ENCODE measurements at regions not wholly inside any gene's neighbourhood (a gene's known extent, or its start where the extent isn't known, plus 50 kb on each side); places are given as distances from the start of the nearest gene placed in this dataset.

DNA sequence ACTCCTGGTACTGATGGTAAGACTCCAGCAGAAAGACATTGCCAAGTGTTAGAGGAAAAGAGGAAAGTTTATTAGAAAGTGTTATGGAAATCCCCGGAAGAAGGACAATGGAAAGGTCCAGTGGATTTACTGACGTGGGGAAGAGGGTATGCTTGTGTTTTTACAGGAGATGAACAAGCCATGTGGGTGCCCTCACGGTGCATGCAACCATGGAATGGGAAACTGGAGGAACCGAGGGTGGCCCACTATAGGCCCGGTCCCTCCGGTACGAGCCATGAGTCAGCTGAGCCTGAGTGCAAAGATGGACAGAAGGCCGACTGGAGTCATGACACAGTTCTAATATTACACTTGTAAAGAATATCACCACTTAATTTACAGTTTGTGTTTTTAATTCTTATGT, 123.3 kb upstream of the ZCCHC13 start:
- Histone ChIP-seq H3K4me3 (ENCODE audit: low read length) (no peak overlapping the region), H3K4me1 (ENCODE audit: insufficient read depth, low read length) (no peaks in the 10 kb centered on the region), H3K27ac (ENCODE audit: low read length) (no peak overlapping the region), H3K9me3 (ENCODE audit: insufficient read depth, low read depth, low read length) (no peaks in the 10 kb centered on the region), H3K9ac (ENCODE audit: low read depth, low read length) (no peak overlapping the region), H3K36me3 (ENCODE audit: insufficient read depth, low read depth, low read length) (no peaks in the 10 kb centered on the region), H3K27me3 (ENCODE audit: insufficient read depth, low read length) (no peaks in the 10 kb centered on the region)

DNA sequence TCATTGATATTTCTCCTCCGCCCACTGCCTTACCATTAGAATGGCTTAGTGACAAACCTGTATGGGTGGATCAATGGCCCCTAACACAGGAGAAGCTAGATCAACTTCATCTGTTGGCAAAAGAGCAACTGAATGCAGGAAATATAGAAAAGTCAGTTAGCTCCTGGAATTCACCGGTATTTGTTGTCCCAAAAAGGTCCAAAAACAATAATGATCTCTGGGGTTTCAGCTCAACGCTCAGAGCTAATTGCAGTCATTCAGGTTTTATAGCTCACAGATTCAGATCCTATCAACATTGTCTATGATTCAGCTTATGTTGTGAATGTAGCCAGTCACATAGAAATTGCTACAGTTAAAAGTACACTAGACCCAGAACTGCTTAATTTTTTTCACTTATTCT, 124.0 kb upstream of the ZCCHC13 start:
- Histone ChIP-seq H3K27me3 (ENCODE audit: insufficient read depth, low read length) (no peaks in the 10 kb centered on the region), H3K9me3 (ENCODE audit: insufficient read depth, low read depth, low read length) (no peaks in the 10 kb centered on the region), H3K4me3 (ENCODE audit: low read length) (no peak overlapping the region), H3K36me3 (ENCODE audit: insufficient read depth, low read depth, low read length) (no peaks in the 10 kb centered on the region), H3K27ac (ENCODE audit: low read length) (no peak overlapping the region), H3K9ac (ENCODE audit: low read depth, low read length) (no peak overlapping the region), H3K4me1 (ENCODE audit: insufficient read depth, low read length) (no peaks in the 10 kb centered on the region)

DNA sequence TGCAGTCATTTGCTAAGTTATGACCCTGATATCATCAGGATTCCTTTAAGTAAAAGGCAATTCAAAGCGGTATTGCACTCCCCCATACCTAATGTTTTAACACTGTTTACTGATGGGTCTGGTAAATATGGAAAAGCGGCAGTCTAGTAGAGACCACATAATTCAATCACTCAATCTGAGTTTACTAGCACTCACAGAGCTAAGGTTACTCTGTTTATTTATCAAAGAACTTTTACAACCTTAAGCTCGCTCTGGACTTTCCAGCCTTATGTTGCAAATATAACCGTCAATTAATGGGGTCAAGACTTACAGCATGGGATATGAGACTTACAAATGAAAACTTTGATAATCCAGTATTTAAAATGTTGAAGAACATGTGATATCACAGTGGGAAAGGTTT, 124.5 kb upstream of the ZCCHC13 start:
- H3K9ac ChIP-seq (ENCODE audit: low read depth, low read length) = no peak overlapping the region
- no peaks in the 10 kb centered on the region for H3K9me3 ChIP-seq (ENCODE audit: insufficient read depth, low read depth, low read length)
- no peak overlapping the region for H3K4me3 ChIP-seq (ENCODE audit: low read length)
- H3K27me3 ChIP-seq (ENCODE audit: insufficient read depth, low read length) = no peaks in the 10 kb centered on the region
- no peak overlapping the region for H3K27ac ChIP-seq (ENCODE audit: low read length)
- H3K36me3 ChIP-seq (ENCODE audit: insufficient read depth, low read depth, low read length) = no peaks in the 10 kb centered on the region
- no peaks in the 10 kb centered on the region for H3K4me1 ChIP-seq (ENCODE audit: insufficient read depth, low read length)

DNA sequence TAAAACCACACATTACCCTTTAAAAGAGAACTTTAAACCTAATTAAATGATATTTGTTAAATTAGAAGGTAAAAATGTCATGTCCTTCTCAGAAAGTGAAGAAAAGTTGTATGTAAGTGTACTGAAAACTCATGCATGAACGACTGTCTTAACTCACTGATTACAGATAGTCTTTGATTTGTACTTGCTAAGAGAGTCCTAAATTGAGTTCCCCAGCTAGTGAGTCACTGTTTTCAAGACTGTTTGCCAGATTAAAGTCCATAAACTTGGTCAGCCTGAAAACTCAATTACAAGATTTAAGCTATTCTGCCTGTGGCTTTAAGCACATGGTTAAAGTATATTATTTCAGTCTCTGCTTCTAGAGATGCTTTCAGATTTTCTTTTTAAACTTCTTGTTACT, 124.9 kb upstream of the ZCCHC13 start:
- Histone ChIP-seq H3K27ac (ENCODE audit: low read length) (no peak overlapping the region), H3K27me3 (ENCODE audit: insufficient read depth, low read length) (no peaks in the 10 kb centered on the region), H3K4me1 (ENCODE audit: insufficient read depth, low read length) (no peaks in the 10 kb centered on the region), H3K9ac (ENCODE audit: low read depth, low read length) (no peak overlapping the region), H3K9me3 (ENCODE audit: insufficient read depth, low read depth, low read length) (no peaks in the 10 kb centered on the region), H3K4me3 (ENCODE audit: low read length) (no peak overlapping the region), H3K36me3 (ENCODE audit: insufficient read depth, low read depth, low read length) (no peaks in the 10 kb centered on the region)

DNA sequence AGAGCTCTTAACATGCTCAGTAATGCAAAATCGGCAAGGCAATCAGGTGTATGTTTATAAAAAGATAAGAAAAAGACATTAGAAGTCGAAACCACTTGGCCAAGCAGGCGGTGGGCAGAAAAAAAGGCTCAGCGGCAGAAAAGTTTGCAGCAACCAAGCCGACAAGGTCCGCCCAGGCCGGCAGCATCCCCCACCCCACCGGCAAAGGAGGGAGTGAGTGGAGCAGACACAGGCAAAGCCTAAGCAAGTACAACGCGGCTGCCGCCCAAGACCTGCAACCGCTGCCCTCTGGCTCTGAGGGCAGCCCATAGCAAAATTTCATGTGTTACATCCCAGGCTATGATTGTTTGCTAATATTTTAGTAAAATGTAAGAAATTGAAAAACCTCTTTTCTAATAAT, 125.4 kb upstream of the ZCCHC13 start:
- no peaks in the 10 kb centered on the region for H3K4me1 ChIP-seq (ENCODE audit: insufficient read depth, low read length)
- H3K27ac ChIP-seq (ENCODE audit: low read length) = no peak overlapping the region
- no peak overlapping the region for H3K4me3 ChIP-seq (ENCODE audit: low read length)
- H3K9me3 ChIP-seq (ENCODE audit: insufficient read depth, low read depth, low read length) = no peaks in the 10 kb centered on the region
- H3K9ac ChIP-seq (ENCODE audit: low read depth, low read length) = no peak overlapping the region
- no peaks in the 10 kb centered on the region for H3K27me3 ChIP-seq (ENCODE audit: insufficient read depth, low read length)
- H3K36me3 ChIP-seq (ENCODE audit: insufficient read depth, low read depth, low read length) = no peaks in the 10 kb centered on the region

DNA sequence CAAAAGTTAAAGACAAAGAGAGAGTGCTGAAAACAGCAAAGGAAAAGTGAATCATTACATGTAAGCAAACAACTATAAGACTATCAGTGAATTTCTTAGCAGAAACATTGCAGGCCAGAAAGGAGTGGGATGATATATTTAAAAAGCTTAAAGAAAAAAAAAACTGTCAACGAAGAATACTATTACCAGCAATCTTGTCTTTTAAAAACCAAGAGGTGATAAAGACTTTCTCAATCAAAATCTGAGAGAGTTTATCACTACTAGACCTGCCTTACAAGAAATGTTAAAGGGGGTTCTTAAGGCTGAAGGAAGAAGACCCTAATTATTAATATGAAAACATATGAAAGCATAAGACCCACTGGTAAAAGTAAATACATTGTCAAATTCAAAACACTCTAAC, 132.5 kb upstream of the ZCCHC13 start:
- Histone ChIP-seq H3K27me3 (ENCODE audit: insufficient read depth, low read length) (no peaks in the 10 kb centered on the region), H3K27ac (ENCODE audit: low read length) (no peak overlapping the region), H3K9me3 (ENCODE audit: insufficient read depth, low read depth, low read length) (no peaks in the 10 kb centered on the region), H3K4me1 (ENCODE audit: insufficient read depth, low read length) (no peaks in the 10 kb centered on the region), H3K9ac (ENCODE audit: low read depth, low read length) (no peak overlapping the region), H3K36me3 (ENCODE audit: insufficient read depth, low read depth, low read length) (no peaks in the 10 kb centered on the region), H3K4me3 (ENCODE audit: low read length) (no peak overlapping the region)

DNA sequence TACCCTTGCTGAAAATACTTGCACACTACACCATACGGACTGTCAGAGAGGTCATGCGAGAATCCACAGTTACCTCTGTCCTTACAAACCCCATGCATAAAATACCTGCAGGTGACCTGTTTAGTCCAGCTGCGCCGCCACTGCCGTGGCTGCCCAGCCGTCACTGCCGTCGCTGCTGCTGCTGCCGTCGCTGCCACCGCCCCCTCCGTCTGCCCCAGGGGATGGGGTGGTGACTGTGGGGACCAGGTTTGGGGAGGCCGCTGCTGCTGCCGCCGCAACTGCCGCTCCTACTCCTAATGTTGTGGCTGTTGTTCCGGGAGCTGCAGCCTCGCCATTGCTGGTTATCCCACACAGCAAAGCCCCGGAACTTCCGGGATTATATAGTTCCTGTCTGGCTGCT, 141.8 kb upstream of the ZCCHC13 start:
- no peaks in the 10 kb centered on the region for H3K9me3 ChIP-seq (ENCODE audit: insufficient read depth, low read depth, low read length)
- H3K27me3 ChIP-seq (ENCODE audit: insufficient read depth, low read length) = no peaks in the 10 kb centered on the region
- no peak overlapping the region for H3K4me3 ChIP-seq (ENCODE audit: low read length)
- H3K9ac ChIP-seq (ENCODE audit: low read depth, low read length) = no peak overlapping the region
- no peak overlapping the region for H3K27ac ChIP-seq (ENCODE audit: low read length)
- H3K4me1 ChIP-seq (ENCODE audit: insufficient read depth, low read length) = no peaks in the 10 kb centered on the region
- H3K36me3 ChIP-seq (ENCODE audit: insufficient read depth, low read depth, low read length) = no peaks in the 10 kb centered on the region

DNA sequence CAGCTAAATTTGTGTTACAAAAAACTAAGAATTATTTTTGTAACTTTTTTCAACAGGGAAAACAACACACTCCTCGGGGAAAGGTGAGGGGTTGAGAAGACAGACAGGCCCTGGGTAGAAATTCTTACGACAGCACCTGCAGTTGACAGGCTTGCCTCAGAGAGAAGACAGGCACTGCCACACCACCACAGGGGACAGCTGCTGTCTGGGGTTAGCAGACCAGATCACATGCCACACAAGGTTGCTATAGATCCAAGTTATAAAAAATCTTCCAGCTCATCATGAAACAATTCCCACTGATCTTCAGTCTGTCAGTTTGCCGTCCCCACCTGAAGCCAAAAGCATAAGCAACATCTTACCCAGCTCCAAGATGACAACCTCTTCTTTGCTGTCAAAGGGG, 143.2 kb upstream of the ZCCHC13 start:
- Histone ChIP-seq H3K4me3 (ENCODE audit: low read length) (no peak overlapping the region), H3K4me1 (ENCODE audit: insufficient read depth, low read length) (no peaks in the 10 kb centered on the region), H3K27me3 (ENCODE audit: insufficient read depth, low read length) (no peaks in the 10 kb centered on the region), H3K9me3 (ENCODE audit: insufficient read depth, low read depth, low read length) (no peaks in the 10 kb centered on the region), H3K36me3 (ENCODE audit: insufficient read depth, low read depth, low read length) (no peaks in the 10 kb centered on the region), H3K9ac (ENCODE audit: low read depth, low read length) (no peak overlapping the region), H3K27ac (ENCODE audit: low read length) (no peak overlapping the region)

DNA sequence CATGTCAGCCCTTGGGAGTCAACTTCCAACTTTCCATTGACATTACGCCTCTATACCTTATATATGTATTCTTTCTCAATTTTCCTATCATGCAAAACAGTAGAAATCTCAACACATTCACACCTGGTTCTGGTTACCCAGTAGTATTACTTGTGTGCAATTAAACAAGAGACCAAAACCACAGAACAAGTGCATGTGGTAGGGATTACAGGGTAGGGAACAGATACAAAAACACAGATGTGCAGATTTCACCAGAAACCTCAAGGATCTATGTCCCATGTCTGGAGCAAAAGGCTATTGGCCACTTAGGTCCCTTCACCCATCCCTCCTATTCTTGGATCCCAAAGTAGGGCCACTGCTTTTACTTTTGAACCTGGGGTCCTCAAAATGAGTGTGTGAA, 143.6 kb upstream of the ZCCHC13 start:
- H3K9me3 ChIP-seq (ENCODE audit: insufficient read depth, low read depth, low read length) = no peaks in the 10 kb centered on the region
- no peaks in the 10 kb centered on the region for H3K27me3 ChIP-seq (ENCODE audit: insufficient read depth, low read length)
- no peak overlapping the region for H3K4me3 ChIP-seq (ENCODE audit: low read length)
- H3K27ac ChIP-seq (ENCODE audit: low read length) = no peak overlapping the region
- H3K4me1 ChIP-seq (ENCODE audit: insufficient read depth, low read length) = no peaks in the 10 kb centered on the region
- H3K9ac ChIP-seq (ENCODE audit: low read depth, low read length) = no peak overlapping the region
- no peaks in the 10 kb centered on the region for H3K36me3 ChIP-seq (ENCODE audit: insufficient read depth, low read depth, low read length)

DNA sequence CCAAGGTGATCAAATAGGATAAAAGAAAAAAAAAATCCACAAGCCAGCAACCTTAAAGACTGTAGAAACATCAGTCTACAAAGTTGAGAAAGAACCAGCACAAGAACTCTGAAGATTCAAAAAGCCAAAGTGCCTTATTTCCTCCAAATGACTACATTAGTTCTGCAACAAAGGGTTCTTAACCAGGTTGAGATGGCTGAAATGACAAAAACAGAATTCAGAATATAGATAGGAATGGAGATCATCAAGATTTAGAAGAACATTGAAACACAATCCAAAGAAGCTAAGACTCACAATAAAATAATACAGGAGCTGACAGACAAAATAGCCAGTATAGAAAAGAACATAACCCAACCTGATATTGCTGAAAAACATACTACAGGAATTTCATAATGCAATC, 156.5 kb upstream of the ZCCHC13 start:
- H3K9me3 ChIP-seq (ENCODE audit: insufficient read depth, low read depth, low read length) = no peaks in the 10 kb centered on the region

DNA sequence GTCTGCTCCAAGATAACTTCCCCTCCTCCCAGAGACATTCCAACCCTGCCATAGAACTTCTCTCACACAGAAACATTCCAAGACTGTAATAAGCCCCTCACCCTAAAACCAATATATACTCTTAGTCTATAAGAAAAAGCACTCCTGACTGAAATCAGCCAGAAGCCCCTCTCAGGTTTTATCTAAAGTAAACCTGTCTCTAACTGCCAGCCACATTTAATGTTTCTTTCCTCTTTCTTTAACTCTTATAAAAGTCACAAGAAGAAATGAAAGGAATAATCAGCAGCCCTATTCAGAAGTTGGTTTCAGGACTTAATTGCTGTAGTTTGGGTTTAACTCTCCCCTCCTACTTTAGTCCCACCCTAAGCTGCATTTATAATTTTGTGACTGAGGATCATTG, 165.0 kb upstream of the ZCCHC13 start:
- no peak overlapping the region for H3K9ac ChIP-seq (ENCODE audit: low read depth, low read length)
- no peak overlapping the region for H3K4me3 ChIP-seq (ENCODE audit: low read length)
- H3K36me3 ChIP-seq (ENCODE audit: insufficient read depth, low read depth, low read length) = no peaks in the 10 kb centered on the region
- H3K27ac ChIP-seq (ENCODE audit: low read length) = no peak overlapping the region
- peaks cover 10% of the 10 kb centered on the region; the same call in 1 of the 2 replicates for H3K9me3 ChIP-seq (ENCODE audit: insufficient read depth, low read depth, low read length)
- no peaks in the 10 kb centered on the region for H3K4me1 ChIP-seq (ENCODE audit: insufficient read depth, low read length)
- H3K27me3 ChIP-seq (ENCODE audit: insufficient read depth, low read length) = no peaks in the 10 kb centered on the region

More for the DNA sequence above, 156.5 kb upstream of the ZCCHC13 start:
- no peaks in the 10 kb centered on the region for H3K36me3 ChIP-seq (ENCODE audit: insufficient read depth, low read depth, low read length)
- no peaks in the 10 kb centered on the region for H3K4me1 ChIP-seq (ENCODE audit: insufficient read depth, low read length)
- no peak overlapping the region for H3K9ac ChIP-seq (ENCODE audit: low read depth, low read length)
- H3K27me3 ChIP-seq (ENCODE audit: insufficient read depth, low read length) = no peaks in the 10 kb centered on the region
- no peak overlapping the region for H3K4me3 ChIP-seq (ENCODE audit: low read length)
- no peak overlapping the region for H3K27ac ChIP-seq (ENCODE audit: low read length)

DNA sequence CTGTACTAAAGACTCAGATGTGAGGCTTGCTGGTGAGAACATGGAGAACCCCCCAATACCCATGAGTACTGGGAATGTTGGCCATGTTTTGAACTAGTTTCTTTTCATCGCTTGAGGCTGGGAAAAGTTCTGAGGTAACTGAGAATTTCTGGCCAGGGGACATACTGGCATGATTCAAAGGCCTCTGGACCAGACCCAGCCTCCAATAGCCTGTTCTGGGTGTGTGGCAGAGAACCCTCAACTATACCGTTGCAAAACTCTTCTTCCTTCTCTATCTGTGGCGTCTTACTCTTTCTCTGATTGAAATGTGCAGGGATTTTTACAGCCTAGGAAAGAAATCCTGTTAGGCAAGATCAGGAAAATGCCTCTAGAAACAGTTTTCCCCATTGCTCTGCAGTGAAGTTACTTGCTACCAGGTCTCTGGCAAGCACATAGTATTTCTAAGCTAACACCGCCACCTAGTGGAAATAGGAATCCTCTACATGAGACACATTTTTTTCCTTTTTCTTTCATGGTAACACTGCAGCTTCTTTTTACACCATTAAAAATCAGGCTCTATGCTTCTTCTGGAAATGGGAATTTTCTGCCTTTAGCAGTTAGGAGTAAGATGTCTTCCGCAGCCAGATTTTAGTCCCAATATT, 170.7 kb upstream of the ZCCHC13 start:
- Histone ChIP-seq H3K9ac (ENCODE audit: low read depth, low read length) (peak overlapping the region; percentile 20; the same call in 1 of the 2 replicates), H3K27ac (ENCODE audit: low read length) (no peak overlapping the region), H3K4me3 (ENCODE audit: low read length) (no peak overlapping the region), H3K36me3 (ENCODE audit: insufficient read depth, low read depth, low read length) (no peaks in the 10 kb centered on the region), H3K27me3 (ENCODE audit: insufficient read depth, low read length) (no peaks in the 10 kb centered on the region), H3K4me1 (ENCODE audit: insufficient read depth, low read length) (peaks cover 7% of the 10 kb centered on the region; the same call in 1 of the 2 replicates), H3K9me3 (ENCODE audit: insufficient read depth, low read depth, low read length) (peaks cover 2% of the 10 kb centered on the region; the same call in 1 of the 2 replicates)
